Lower leg skin (tissue), 3 donors: ENCODE measurements at regions not wholly inside any gene's neighbourhood (a gene's known extent, or its start where the extent isn't known, plus 50 kb on each side); places are given as distances from the start of the nearest gene placed in this dataset.

Experiments used
- POLR2A ChIP-seq, 2 donors: fragments of 450-650 bp; IDR thresholded peaks; one replicate each; pipeline ENCODE4 v1.6.1; 2016 to 2017; ENCODE audit warnings: antibody characterized with exemption in 2 of 2, mild to moderate bottlenecking in 1 of 2, moderate library complexity in 1 of 2
- TF ChIP-seq, protein P1 (sequence below), 3 donors: fragments of 450-650 bp; IDR thresholded peaks; one replicate each; pipeline ENCODE4 v1.5.1; 2016; ENCODE audit warnings: antibody characterized with exemption in 3 of 3, mild to moderate bottlenecking in 3 of 3, moderate library complexity in 2 of 3

GRCh38 chr18:40911582-40912254 lies 1043.3 kb upstream of the PIK3C3 start:
- TF ChIP-seq, protein P1, sequence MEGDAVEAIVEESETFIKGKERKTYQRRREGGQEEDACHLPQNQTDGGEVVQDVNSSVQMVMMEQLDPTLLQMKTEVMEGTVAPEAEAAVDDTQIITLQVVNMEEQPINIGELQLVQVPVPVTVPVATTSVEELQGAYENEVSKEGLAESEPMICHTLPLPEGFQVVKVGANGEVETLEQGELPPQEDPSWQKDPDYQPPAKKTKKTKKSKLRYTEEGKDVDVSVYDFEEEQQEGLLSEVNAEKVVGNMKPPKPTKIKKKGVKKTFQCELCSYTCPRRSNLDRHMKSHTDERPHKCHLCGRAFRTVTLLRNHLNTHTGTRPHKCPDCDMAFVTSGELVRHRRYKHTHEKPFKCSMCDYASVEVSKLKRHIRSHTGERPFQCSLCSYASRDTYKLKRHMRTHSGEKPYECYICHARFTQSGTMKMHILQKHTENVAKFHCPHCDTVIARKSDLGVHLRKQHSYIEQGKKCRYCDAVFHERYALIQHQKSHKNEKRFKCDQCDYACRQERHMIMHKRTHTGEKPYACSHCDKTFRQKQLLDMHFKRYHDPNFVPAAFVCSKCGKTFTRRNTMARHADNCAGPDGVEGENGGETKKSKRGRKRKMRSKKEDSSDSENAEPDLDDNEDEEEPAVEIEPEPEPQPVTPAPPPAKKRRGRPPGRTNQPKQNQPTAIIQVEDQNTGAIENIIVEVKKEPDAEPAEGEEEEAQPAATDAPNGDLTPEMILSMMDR (IDR thresholded peaks at IDR 0.05), result no peak
- TF ChIP-seq POLR2A (IDR thresholded peaks at IDR 0.05), result no peak
